Liver (tissue), 8 donors: ENCODE measurements at regions not wholly inside any gene's neighbourhood (a gene's known extent, or its start where the extent isn't known, plus 50 kb on each side); places are given as distances from the start of the nearest gene placed in this dataset.

ENCODE experiments used
- DNase-seq: peaks from one replicate; pipeline ENCODE4 v3.0.0-alpha.2; 2017; ENCODE audit warnings: low spot score
- H3K27ac ChIP-seq, 2 donors: one replicate each; pipeline ENCODE4 v1.7.0; 2013; ENCODE audit warnings: inconsistent platforms in 2 of 2, low read length in 2 of 2, control low read depth in 1 of 2, low read depth in 1 of 2, mild to moderate bottlenecking in 1 of 2
- H3K27me3 ChIP-seq, 4 donors: one replicate each; pipeline versions ENCODE4 v1.6.1 to v1.7.0; 2013; ENCODE audit warnings: low read length in 3 of 4, inconsistent platforms in 1 of 4, mild to moderate bottlenecking in 1 of 4, moderate library complexity in 1 of 4; ENCODE audit not compliant: control insufficient read depth in 4 of 4, insufficient read depth in 4 of 4
- H3K36me3 ChIP-seq, 4 donors: one replicate each; pipeline versions ENCODE4 v1.6.1 to v1.7.0; 2013; ENCODE audit warnings: low read length in 3 of 4, mild to moderate bottlenecking in 3 of 4, low read depth in 1 of 4, moderate library complexity in 1 of 4; ENCODE audit not compliant: control insufficient read depth in 4 of 4, insufficient read depth in 3 of 4
- H3K4me1 ChIP-seq, 4 donors: one replicate each; pipeline versions ENCODE4 v1.6.1 to v1.7.0; 2013; ENCODE audit warnings: low read length in 3 of 4, mild to moderate bottlenecking in 3 of 4, moderate library complexity in 1 of 4; ENCODE audit not compliant: control insufficient read depth in 4 of 4, insufficient read depth in 4 of 4
- H3K4me3 ChIP-seq, 3 donors: one replicate each; pipeline versions ENCODE4 v1.6.1 to v1.7.0; 2013; ENCODE audit warnings: low read length in 3 of 3, control low read depth in 1 of 3, low read depth in 1 of 3, mild to moderate bottlenecking in 1 of 3
- H3K9ac ChIP-seq, 2 donors: one replicate each; pipeline ENCODE4 v1.7.0; 2013; ENCODE audit warnings: low read length in 2 of 2, mild to moderate bottlenecking in 2 of 2, moderate library complexity in 2 of 2, control low read depth in 1 of 2, low read depth in 1 of 2
- H3K9me3 ChIP-seq, 4 donors: one replicate each; pipeline versions ENCODE4 v1.6.1 to v1.7.0; 2013; ENCODE audit warnings: low read length in 3 of 4; ENCODE audit not compliant: control insufficient read depth in 4 of 4
- CTCF ChIP-seq: fragments of 150-350 bp; IDR thresholded peaks from 2 replicates; pipeline ENCODE4 v1.5.1; 2017; ENCODE audit warnings: improper control_type of control experiment, low read depth, low read length; ENCODE audit not compliant: missing input control
- EGR1 ChIP-seq, 2 donors: IDR thresholded peaks; 2 replicates each; pipeline ENCODE4 v1.6.1; 2016 to 2018; ENCODE audit warnings: antibody characterized with exemption in 2 of 2, low read depth in 2 of 2
- FOXA1 ChIP-seq: IDR thresholded peaks from 2 replicates; pipeline ENCODE4 v1.6.1; 2016; ENCODE audit warnings: antibody characterized with exemption
- FOXA2 ChIP-seq: IDR thresholded peaks from 2 replicates; pipeline ENCODE4 v1.6.1; 2016; ENCODE audit warnings: antibody characterized with exemption
- GABPA ChIP-seq, 2 donors: IDR thresholded peaks in 1 of 2; conservative IDR thresholded peaks in 1 of 2; 2 replicates each; pipeline ENCODE4 v1.6.1; 2016; ENCODE audit warnings: antibody characterized with exemption in 2 of 2, mild to moderate bottlenecking in 1 of 2, moderate library complexity in 1 of 2
- HNF4A ChIP-seq, 2 donors: conservative IDR thresholded peaks; 2 replicates each; pipeline ENCODE4 v1.6.1; 2016; ENCODE audit warnings: antibody characterized with exemption in 2 of 2, mild to moderate bottlenecking in 2 of 2
- HNF4G ChIP-seq: IDR thresholded peaks from 2 replicates; pipeline ENCODE4 v1.6.1; 2016; ENCODE audit warnings: antibody characterized with exemption
- JUND ChIP-seq, 2 donors: IDR thresholded peaks; 2 replicates each; pipeline ENCODE4 v1.6.1; 2016; ENCODE audit warnings: antibody characterized with exemption in 2 of 2
- NR2F2 ChIP-seq: IDR thresholded peaks from 2 replicates; pipeline ENCODE4 v1.6.1; 2016; ENCODE audit warnings: antibody characterized with exemption
- RAD21 ChIP-seq, 2 donors: IDR thresholded peaks; 2 replicates each; pipeline ENCODE4 v1.6.1; 2016; ENCODE audit warnings: antibody characterized with exemption in 2 of 2, mild to moderate bottlenecking in 2 of 2
- REST ChIP-seq: IDR thresholded peaks from 2 replicates; pipeline ENCODE4 v1.6.1; 2016; ENCODE audit warnings: antibody characterized with exemption, mild to moderate bottlenecking
- RXRA ChIP-seq, 2 donors: IDR thresholded peaks; 2 replicates each; pipeline ENCODE4 v1.6.1; 2017 to 2018; ENCODE audit warnings: antibody characterized with exemption in 2 of 2, mild to moderate bottlenecking in 1 of 2
- SP1 ChIP-seq: IDR thresholded peaks from 2 replicates; pipeline ENCODE4 v1.6.1; 2018; ENCODE audit warnings: antibody characterized with exemption, mild to moderate bottlenecking
- TAF1 ChIP-seq: conservative IDR thresholded peaks from 2 replicates; pipeline ENCODE4 v1.6.1; 2016; ENCODE audit warnings: antibody characterized with exemption, mild to moderate bottlenecking
- YY1 ChIP-seq: IDR thresholded peaks from 2 replicates; pipeline ENCODE4 v1.6.1; 2016; ENCODE audit warnings: antibody characterized with exemption, mild to moderate bottlenecking
- ZBTB33 ChIP-seq: IDR thresholded peaks from 2 replicates; pipeline ENCODE4 v1.6.1; 2016; ENCODE audit warnings: antibody characterized with exemption
- WGBS: extraction: QIAGEN DNeasy Blood & Tissue Kit; methylation state at CpG from one replicate; pipeline ENCODE4 v1.1.7; 2013; 5-methylcytosine and 5-hydroxymethylcytosine counted together
- TF ChIP-seq, protein P1 (sequence below): IDR thresholded peaks from 2 replicates; pipeline ENCODE4 v1.6.1; 2016; ENCODE audit warnings: antibody characterized with exemption
- TF ChIP-seq, protein P2 (sequence below): IDR thresholded peaks from 2 replicates; pipeline ENCODE4 v1.6.1; 2016; ENCODE audit warnings: antibody characterized with exemption
- donor health status: healthy.
- donor health status: healthy.
- donor health status: healthy.
- donor health status: healthy.
- donor health status: healthy.

- H3K4me3 ChIP-seq: no peak overlapping the region
- no peaks in the 10 kb centered on the region for H3K4me1 ChIP-seq
- TF ChIP-seq FOXA1 (no peak), JUND (IDR thresholded peaks at IDR 0.05) (no peak)
- peaks cover 0 to 4% (median 0%) of the 10 kb centered on the region in 4 donors for H3K27me3 ChIP-seq
- H3K9ac ChIP-seq: no peak overlapping the region
- no peaks in the 10 kb centered on the region for H3K36me3 ChIP-seq
- H3K9me3 ChIP-seq: no peaks in the 10 kb centered on the region
- DNase-seq: no peak
- WGBS: 59% methylated on average over 3 of the region's 3 CpGs
- H3K27ac ChIP-seq: no peak overlapping the region
These were observed 201.2 kb upstream of the FAM78B start for GRCh38 chr1:166368030-166368429.

DNA sequence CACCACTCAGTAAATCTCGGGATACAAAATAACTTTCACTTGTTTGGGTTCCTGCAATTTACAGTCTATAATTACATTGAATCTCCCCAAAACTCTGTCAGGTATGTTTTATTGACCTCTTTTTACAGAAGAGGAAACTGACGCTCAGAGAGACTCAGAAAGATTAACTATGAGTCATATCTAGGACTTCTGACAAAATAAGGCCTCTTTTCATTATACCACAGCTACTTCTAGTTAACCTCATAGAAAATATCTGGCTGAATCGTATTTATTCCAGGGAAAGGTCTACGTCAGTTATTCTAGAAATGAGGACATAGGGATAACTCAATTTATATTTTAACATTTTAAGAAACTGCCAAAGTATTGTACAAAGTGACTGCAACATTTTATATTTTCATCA is 211.1 kb upstream of the FAM78B start:
- WGBS: 83% methylated on average over 4 of the region's 4 CpGs

GRCh38 chr1:166378805-166379204 is 212.0 kb upstream of the FAM78B start:
- no peak for TF ChIP-seq HNF4A (conservative IDR thresholded peaks at IDR 0.05)
- no peak for TF ChIP-seq RXRA (IDR thresholded peaks at IDR 0.05)
- TF ChIP-seq CTCF: no peak
- TF ChIP-seq RAD21 (IDR thresholded peaks at IDR 0.05): no peak
- no peak for TF ChIP-seq NR2F2
- no peak for TF ChIP-seq JUND (IDR thresholded peaks at IDR 0.05)
- no peak for TF ChIP-seq GABPA (IDR thresholded peaks at IDR 0.05 in 1 of 2, conservative IDR thresholded peaks at IDR 0.05 in 1 of 2)
- TF ChIP-seq HNF4G: no peak
- TF ChIP-seq FOXA2: no peak
- TF ChIP-seq FOXA1: no peak
- no peak for TF ChIP-seq EGR1 (IDR thresholded peaks at IDR 0.05; ENCODE audit: low read depth in 2 of 2)
- TF ChIP-seq ZBTB33: no peak
- no peak for TF ChIP-seq YY1
- TF ChIP-seq, protein P1, sequence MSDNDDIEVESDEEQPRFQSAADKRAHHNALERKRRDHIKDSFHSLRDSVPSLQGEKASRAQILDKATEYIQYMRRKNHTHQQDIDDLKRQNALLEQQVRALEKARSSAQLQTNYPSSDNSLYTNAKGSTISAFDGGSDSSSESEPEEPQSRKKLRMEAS: no peak
- no peak for TF ChIP-seq REST
- no peak for TF ChIP-seq TAF1
- TF ChIP-seq, protein P2, sequence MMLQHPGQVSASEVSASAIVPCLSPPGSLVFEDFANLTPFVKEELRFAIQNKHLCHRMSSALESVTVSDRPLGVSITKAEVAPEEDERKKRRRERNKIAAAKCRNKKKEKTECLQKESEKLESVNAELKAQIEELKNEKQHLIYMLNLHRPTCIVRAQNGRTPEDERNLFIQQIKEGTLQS: no peak
- TF ChIP-seq SP1: no peak
- no peak overlapping the region for H3K9ac ChIP-seq
- no peak overlapping the region for H3K27ac ChIP-seq
- DNase-seq: no peak
- H3K36me3 ChIP-seq: no peaks in the 10 kb centered on the region
- no peaks in the 10 kb centered on the region for H3K9me3 ChIP-seq
- 66% methylated on average over 4 of the region's 4 CpGs for WGBS
- no peaks in the 10 kb centered on the region for H3K27me3 ChIP-seq
- H3K4me1 ChIP-seq: no peaks in the 10 kb centered on the region
- no peak overlapping the region for H3K4me3 ChIP-seq

More for the DNA sequence above, 211.1 kb upstream of the FAM78B start:
- H3K9ac ChIP-seq: no peak overlapping the region
- H3K4me1 ChIP-seq: no peaks in the 10 kb centered on the region
- H3K4me3 ChIP-seq: no peak overlapping the region
- no peaks in the 10 kb centered on the region for H3K9me3 ChIP-seq
- TF ChIP-seq EGR1 (IDR thresholded peaks at IDR 0.05; ENCODE audit: low read depth in 2 of 2): no peak
- no peak for DNase-seq
- H3K27me3 ChIP-seq: no peaks in the 10 kb centered on the region
- no peak overlapping the region for H3K27ac ChIP-seq
- no peaks in the 10 kb centered on the region for H3K36me3 ChIP-seq
